ENCODE measurements at regions not wholly inside any gene's neighbourhood (a gene's known extent, or its start where the extent isn't known, plus 50 kb on each side); places are given as distances from the start of the nearest gene placed in this dataset.
"Not testable (repeated sequence)": the region's sequence is repeated elsewhere in the genome, so short reads cannot be mapped to it uniquely, and the experiment has no call there.

DNA sequence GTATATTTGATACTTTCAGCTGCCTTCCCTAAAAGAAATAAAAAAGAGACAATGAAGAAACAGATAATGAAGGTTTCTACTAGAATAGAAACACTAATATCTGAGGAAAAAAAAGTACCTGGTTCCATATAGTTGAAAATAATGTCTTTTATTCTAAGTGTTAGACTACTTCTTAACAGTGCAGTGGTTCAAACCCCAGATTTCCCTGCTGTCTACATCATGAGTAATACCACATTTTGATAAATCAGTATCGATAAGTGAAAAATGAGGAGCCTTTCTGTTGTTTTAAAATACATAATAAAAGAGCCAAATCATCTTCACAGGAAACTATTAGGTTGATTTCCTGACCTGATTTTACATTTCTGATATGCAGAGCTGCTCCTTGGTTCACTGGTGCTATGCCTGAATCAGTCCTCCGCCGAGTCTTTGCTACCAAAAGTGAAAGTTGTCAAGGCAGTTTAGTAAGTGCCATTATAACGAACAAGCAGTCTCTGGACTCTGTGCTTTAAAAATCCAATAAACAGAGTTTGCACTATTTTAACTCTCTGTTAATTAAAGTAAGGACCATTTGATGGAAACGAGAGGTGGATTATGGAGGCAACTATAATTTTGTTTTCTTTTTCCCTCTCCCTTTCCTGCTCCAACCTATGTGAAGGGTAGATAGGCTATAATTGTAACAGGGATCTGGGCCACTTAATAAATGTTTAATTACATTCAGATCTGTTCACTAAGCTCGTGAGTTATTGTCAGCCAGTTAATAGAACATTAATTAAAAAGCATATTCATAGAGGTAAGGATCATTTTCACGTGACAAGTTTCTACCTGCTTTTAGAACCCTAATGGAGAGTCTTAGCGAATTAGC, 724.5 kb upstream of the RAG2 start:
- no peak overlapping the region for H3K27ac Mint-ChIP-seq
- H3K4me3 Mint-ChIP-seq = no peak overlapping the region
- no peaks in the 10 kb centered on the region for H3K36me3 Mint-ChIP-seq
- ATAC-seq (ENCODE audit: low read depth) = no peak
- no peaks in the 10 kb centered on the region for H3K9me3 Mint-ChIP-seq
- DNase-seq = no peak
- POLR2A ChIA-PET = no interaction called here
- H3K4me1 Mint-ChIP-seq = no peaks in the 10 kb centered on the region
- H3K27me3 Mint-ChIP-seq = no peaks in the 10 kb centered on the region

DNA sequence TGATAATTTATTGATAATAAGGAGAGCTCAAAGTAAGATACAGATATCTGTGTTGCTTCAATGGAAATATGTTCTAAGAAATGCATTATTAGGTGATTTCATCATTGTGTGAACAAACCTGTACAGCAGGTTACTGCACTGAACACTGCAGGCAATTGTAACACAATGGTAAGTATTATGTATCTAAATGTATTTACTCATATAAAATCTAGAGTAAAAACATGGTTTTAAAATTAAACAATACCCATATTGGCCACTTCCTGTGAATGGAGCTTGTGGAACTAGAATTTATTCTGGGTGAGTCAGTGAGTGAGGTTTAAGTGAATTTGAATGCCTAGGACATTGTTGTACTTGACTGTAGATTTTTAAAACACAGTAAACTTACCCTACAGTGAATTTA, 722.9 kb upstream of the RAG2 start:
- Mint-ChIP-seq H3K27ac (no peak overlapping the region), H3K4me3 (no peak overlapping the region), H3K27me3 (no peaks in the 10 kb centered on the region), H3K9me3 (no peaks in the 10 kb centered on the region), H3K36me3 (no peaks in the 10 kb centered on the region), H3K4me1 (no peaks in the 10 kb centered on the region)
- ATAC-seq (ENCODE audit: low read depth) = no peak
- DNase-seq = no peak
- POLR2A ChIA-PET = no interaction called here

DNA sequence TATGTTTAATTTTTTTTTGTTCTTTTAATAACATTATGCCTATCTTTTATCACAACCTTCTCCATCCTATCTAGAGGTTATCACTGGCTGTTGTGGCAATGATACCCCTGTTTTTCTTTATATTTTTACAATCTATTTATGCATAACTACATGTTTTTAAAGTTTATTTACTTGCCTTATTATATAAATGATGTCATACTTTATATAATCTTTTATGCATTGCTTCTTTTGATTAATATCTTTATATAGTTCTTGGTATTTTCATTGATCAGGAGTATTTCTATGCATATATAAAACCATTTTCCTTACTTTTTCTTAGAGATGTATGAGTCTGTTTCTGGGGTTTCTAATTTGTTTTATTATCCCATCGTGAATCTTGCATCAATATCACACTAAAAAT, 719.8 kb upstream of the RAG2 start:
- H3K9me3 Mint-ChIP-seq = no peaks in the 10 kb centered on the region
- ATAC-seq (ENCODE audit: low read depth) (no peak), DNase-seq (no peak)
- H3K27me3 Mint-ChIP-seq = no peaks in the 10 kb centered on the region
- H3K4me3 Mint-ChIP-seq = no peak overlapping the region
- no peak overlapping the region for H3K27ac Mint-ChIP-seq
- H3K4me1 Mint-ChIP-seq = no peaks in the 10 kb centered on the region
- POLR2A ChIA-PET = no interaction called here
- no peaks in the 10 kb centered on the region for H3K36me3 Mint-ChIP-seq

DNA sequence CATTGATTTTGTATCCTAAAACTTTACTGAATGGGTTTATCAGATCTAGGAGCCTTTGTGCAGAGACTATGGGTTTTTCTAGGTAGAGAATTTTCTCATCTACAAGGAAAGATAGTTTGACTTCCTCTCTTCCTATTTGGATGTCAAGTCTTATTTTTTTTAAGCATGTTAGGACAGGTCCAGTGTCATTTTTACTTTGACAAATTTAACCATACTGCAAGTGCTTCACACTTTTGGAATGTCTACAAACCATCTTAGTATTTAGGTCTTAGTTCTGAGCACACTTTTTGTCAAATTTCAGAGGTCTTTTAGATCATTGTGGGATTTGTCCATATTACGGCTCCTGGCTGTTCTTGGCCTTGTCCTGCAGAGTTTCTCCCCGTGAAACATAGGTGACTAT, 715.2 kb upstream of the RAG2 start:
- ATAC-seq (ENCODE audit: low read depth) = no peak
- H3K36me3 Mint-ChIP-seq = no peaks in the 10 kb centered on the region
- H3K4me1 Mint-ChIP-seq = no peaks in the 10 kb centered on the region
- DNase-seq = no peak
- no peaks in the 10 kb centered on the region for H3K27me3 Mint-ChIP-seq
- POLR2A ChIA-PET = no interaction called here
- no peak overlapping the region for H3K27ac Mint-ChIP-seq
- H3K9me3 Mint-ChIP-seq = peaks cover 1% of the 10 kb centered on the region
- H3K4me3 Mint-ChIP-seq = no peak overlapping the region

DNA sequence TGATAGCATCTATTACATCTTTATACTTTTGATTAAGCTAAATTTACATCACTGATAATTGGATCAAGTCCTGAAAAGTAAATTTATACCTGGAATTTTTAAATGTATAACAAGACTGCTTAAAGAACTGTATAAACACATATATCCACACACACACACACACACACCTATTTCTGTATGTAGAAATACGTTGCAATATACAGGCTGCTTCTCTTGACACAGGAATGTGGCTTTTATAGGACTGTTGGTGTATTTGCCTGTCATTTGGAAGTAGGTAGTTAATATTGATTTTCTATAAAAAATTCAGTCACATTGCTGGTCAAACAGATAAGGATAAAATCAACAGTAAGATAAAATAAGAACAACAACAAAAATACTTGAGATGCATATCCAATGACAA, 708.5 kb upstream of the RAG2 start:
- H3K36me3 Mint-ChIP-seq = no peaks in the 10 kb centered on the region
- POLR2A ChIA-PET = no interaction called here
- ATAC-seq (ENCODE audit: low read depth) (no peak), DNase-seq (no peak)
- no peaks in the 10 kb centered on the region for H3K4me1 Mint-ChIP-seq
- H3K27me3 Mint-ChIP-seq = no peaks in the 10 kb centered on the region
- H3K27ac Mint-ChIP-seq = no peak overlapping the region
- H3K4me3 Mint-ChIP-seq = no peak overlapping the region
- H3K9me3 Mint-ChIP-seq = peaks cover 8% of the 10 kb centered on the region

DNA sequence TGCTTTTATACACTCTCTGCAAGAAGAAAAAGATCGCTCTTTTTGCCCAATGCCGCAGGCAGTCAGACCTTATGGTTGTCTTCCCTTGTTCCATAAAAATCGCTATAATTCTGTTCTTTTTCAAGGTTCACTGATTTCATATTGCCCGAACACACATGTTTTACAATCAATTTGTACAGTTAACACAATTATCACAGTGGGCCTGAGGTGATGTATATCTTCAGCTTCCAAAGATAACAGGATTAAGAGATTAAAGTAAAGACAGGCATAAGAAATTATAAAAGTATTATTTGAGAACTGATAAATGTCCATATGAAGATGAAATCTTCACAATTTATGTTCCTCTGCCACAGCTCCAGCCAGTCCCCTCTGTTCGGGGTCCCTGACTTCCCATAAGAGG, 703.4 kb upstream of the RAG2 start:
- peaks cover 14% of the 10 kb centered on the region for H3K9me3 Mint-ChIP-seq
- DNase-seq; H3K27me3 Mint-ChIP-seq; H3K36me3 Mint-ChIP-seq; H3K27ac Mint-ChIP-seq; H3K4me3 Mint-ChIP-seq; POLR2A ChIA-PET; H3K4me1 Mint-ChIP-seq; ATAC-seq (ENCODE audit: low read depth): not testable (repeated sequence)

DNA sequence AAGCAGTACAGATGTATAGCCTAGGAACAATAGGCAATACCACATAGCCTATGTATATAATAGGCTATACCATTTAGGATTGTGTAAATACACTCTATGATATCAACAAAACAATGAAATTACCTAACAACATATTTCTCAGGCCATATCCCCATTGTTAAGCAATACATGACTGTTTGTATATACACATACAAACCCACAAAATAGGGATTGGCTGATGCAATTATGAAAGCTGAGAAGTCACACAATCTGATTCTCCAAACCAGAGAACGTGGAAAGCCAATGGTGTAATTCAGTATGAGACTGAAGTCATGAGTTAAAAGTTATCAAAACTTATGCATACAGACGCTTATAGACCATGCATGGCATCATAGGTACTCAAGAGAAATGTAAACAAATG, 700.1 kb upstream of the RAG2 start:
- Mint-ChIP-seq H3K4me1 (no peaks in the 10 kb centered on the region), H3K4me3 (no peak overlapping the region), H3K36me3 (no peaks in the 10 kb centered on the region), H3K27me3 (no peaks in the 10 kb centered on the region), H3K27ac (no peak overlapping the region), H3K9me3 (peaks cover 14% of the 10 kb centered on the region)
- ATAC-seq (ENCODE audit: low read depth) = no peak
- POLR2A ChIA-PET = no interaction called here
- DNase-seq = no peak

DNA sequence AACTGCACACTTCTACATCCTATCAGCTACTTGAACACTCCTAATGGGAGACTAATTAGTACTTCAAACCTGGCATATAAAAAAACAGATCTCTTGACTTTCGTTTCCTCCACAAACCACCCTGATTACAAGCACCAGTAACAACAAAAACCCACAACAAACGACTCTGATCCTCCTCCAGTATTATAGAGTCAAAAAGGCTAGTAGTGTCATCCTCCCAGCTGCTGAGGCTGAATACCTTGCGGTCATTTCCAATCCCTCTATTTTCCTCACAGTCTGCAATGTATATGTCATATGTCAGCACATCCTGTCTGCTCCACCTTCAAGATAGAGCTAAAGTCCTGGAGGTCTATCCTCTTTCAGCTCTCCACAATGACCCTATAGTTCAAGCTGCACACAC, 688.9 kb upstream of the RAG2 start:
- POLR2A ChIA-PET = no interaction called here
- Mint-ChIP-seq H3K4me1 (no peaks in the 10 kb centered on the region), H3K27me3 (no peaks in the 10 kb centered on the region), H3K9me3 (peaks cover 6% of the 10 kb centered on the region), H3K27ac (no peak overlapping the region), H3K4me3 (no peak overlapping the region), H3K36me3 (no peaks in the 10 kb centered on the region)
- no peak for ATAC-seq (ENCODE audit: low read depth)
- DNase-seq = no peak

DNA sequence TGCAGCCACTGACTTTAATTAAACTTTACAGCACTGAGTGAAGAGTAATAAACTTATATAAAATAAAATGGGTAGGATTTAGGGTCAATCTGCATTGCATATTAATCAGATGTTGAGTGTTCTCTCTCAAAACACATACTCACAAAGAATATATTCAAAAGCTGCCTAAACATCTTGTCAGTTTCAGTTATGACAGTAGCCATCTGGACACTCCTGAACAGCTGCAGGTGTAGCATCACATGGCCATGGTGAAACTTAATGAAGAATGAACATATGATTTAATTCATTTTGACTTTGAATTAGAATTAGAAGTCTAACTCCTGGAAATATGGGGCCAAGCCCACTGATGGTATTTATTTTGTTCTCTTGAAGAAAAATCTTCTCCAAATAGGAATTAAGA, 684.3 kb upstream of the RAG2 start:
- H3K36me3 Mint-ChIP-seq = no peaks in the 10 kb centered on the region
- POLR2A ChIA-PET = no interaction called here
- no peaks in the 10 kb centered on the region for H3K27me3 Mint-ChIP-seq
- ATAC-seq (ENCODE audit: low read depth) (no peak), DNase-seq (no peak)
- H3K4me3 Mint-ChIP-seq = no peak overlapping the region
- H3K27ac Mint-ChIP-seq = no peak overlapping the region
- peaks cover 3% of the 10 kb centered on the region for H3K9me3 Mint-ChIP-seq
- no peaks in the 10 kb centered on the region for H3K4me1 Mint-ChIP-seq

DNA sequence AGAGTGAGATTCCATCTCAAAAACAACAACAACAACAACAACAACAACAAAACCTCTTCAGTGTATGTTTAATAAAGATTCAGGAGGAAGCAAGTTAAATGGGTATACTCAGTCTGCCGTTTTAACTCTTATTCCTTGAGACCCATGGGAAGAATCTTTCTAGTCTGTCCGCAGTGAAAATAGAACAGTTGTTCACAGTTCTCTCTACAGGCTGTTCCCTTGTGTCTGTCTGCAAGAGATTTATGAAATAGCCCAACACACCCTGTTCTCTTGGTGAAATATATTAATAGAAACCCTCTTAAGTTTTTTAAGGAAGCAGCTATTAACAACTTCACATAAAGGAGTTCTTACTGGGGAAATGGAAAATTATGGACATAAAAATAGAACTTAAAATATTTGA, 682.2 kb upstream of the RAG2 start:
- ATAC-seq (ENCODE audit: low read depth) = no peak
- POLR2A ChIA-PET = no interaction called here
- Mint-ChIP-seq H3K27ac (no peak overlapping the region), H3K27me3 (no peaks in the 10 kb centered on the region), H3K36me3 (no peaks in the 10 kb centered on the region), H3K4me3 (no peak overlapping the region), H3K9me3 (peaks cover 5% of the 10 kb centered on the region), H3K4me1 (no peaks in the 10 kb centered on the region)
- no peak for DNase-seq

DNA sequence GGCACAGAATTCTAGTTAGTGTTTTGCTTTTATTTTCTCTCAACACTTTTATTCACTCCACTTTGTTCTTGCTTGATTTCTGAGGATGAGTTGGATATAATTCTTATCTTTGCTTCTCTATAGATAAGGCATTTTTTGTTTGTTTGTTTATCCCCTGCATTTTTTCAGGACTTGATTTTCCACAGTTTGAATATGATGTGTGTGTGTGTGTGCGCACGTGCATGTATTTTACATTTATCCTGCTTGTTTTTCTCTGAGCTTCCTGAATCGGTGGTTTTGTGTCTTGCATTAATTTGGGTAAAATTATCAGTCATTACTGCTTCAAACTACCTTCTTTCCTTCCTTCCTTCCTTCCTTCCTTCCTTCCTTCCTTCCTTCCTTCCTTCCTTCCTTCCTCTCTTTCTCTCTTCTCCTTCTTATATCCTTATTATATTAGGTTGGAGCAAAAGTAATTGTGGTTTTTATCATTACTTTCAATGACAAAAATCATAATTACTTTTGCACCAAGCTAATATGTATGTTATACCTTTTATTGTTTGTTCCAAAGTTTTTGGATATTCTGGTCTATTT, 679.9 kb upstream of the RAG2 start:
- H3K9me3 Mint-ChIP-seq = peaks cover 5% of the 10 kb centered on the region
- no peak overlapping the region for H3K27ac Mint-ChIP-seq
- DNase-seq (no peak), ATAC-seq (ENCODE audit: low read depth) (no peak)
- H3K4me3 Mint-ChIP-seq = no peak overlapping the region
- no peaks in the 10 kb centered on the region for H3K36me3 Mint-ChIP-seq
- POLR2A ChIA-PET = no interaction called here
- H3K4me1 Mint-ChIP-seq = no peaks in the 10 kb centered on the region
- no peaks in the 10 kb centered on the region for H3K27me3 Mint-ChIP-seq

DNA sequence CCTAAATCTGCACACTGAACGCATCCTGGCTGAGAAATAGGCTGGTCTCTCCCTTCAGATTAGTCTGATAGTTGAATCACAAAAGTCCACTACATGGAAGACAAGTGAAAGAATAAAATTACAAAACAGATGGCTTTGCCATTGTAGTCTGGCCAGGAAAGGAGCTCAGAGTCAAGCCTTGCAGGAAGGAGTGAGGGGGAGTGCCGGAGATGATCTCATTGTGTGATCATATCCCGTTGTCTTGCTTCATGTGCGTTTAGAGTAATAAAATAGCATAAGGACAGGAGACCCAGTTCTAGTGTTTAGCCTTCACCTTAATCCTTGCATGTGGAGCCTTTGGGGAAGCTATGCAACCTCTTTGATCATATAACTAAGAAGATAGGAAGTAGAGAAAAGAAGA, 666.7 kb upstream of the RAG2 start:
- Mint-ChIP-seq H3K9me3 (peaks cover under 1% of the 10 kb centered on the region), H3K4me3 (no peak overlapping the region), H3K4me1 (no peaks in the 10 kb centered on the region), H3K36me3 (no peaks in the 10 kb centered on the region), H3K27ac (no peak overlapping the region), H3K27me3 (no peaks in the 10 kb centered on the region)
- DNase-seq (no peak), ATAC-seq (ENCODE audit: low read depth) (no peak)
- POLR2A ChIA-PET = no interaction called here

DNA sequence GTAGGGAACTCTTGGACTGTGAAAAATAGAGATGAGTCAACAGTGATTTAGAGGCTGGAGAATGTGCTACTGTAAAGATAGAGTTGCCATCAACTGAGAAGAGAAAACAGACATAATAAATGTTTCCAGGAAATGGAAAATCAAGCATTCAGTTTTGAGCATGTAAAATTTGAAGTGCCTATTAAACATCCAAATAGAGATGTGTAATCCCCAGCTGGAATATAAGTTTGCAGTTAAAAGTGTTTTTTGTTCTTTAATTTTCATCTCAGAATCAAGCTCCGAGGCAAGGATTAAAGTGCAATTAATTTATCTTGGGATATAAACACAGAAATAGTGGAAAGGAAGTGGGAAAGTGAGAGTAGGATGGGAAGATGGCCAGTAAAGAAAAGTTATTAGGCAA, 666.0 kb upstream of the RAG2 start:
- no peaks in the 10 kb centered on the region for H3K4me1 Mint-ChIP-seq
- H3K27me3 Mint-ChIP-seq = no peaks in the 10 kb centered on the region
- no peaks in the 10 kb centered on the region for H3K9me3 Mint-ChIP-seq
- no peaks in the 10 kb centered on the region for H3K36me3 Mint-ChIP-seq
- H3K4me3 Mint-ChIP-seq = no peak overlapping the region
- no peak overlapping the region for H3K27ac Mint-ChIP-seq
- DNase-seq = no peak
- POLR2A ChIA-PET = no interaction called here
- no peak for ATAC-seq (ENCODE audit: low read depth)

DNA sequence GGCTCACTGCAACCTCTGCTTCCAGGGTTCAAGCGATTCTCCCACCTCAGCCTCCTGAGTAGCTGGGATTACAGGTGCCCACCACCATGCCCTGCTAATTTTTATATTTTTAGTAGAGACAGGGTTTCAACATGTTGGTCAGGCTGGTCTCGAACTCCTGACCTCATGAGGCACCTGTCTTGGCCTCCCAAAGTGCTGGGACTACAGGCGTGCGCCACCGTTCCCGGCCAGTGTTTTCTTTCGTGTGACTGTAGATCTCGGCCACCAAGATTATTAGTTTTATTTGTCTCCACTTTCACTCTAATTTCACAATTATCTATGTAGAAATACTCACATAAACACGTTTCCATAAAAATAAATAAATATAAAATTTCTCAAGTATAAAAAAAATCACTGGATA, 665.4 kb upstream of the RAG2 start:
- ATAC-seq (ENCODE audit: low read depth); H3K9me3 Mint-ChIP-seq; H3K36me3 Mint-ChIP-seq; H3K4me1 Mint-ChIP-seq; POLR2A ChIA-PET; H3K4me3 Mint-ChIP-seq; H3K27ac Mint-ChIP-seq; DNase-seq; H3K27me3 Mint-ChIP-seq: not testable (repeated sequence)

All from activated naive CD8-positive, alpha-beta T cell treated with anti-CD3 and anti-CD28 coated beads, Interleukin-2, amount 10 ng/mL, durations not matched to agents 7 days and 5 days (primary cell).